Stimulated activated naive CD4-positive, alpha-beta T cell treated with Interleukin-2 at 50 U/mL for 16 hours (primary cell): ENCODE measurements at regions not wholly inside any gene's neighbourhood (a gene's known extent, or its start where the extent isn't known, plus 50 kb on each side); places are given as distances from the start of the nearest gene placed in this dataset.

Experiments
- DNase-seq: peaks from one replicate; lab custom pipeline; 2025; lab: John Stamatoyannopoulos, UW

GRCh38 chr1:166221316-166221715 is 54.5 kb upstream of the FAM78B start:
- no peak for DNase-seq

- no peak for DNase-seq
These were observed 67.1 kb upstream of the FAM78B start for GRCh38 chr1:166233750-166234366.

GRCh38 chr1:166235728-166236127 is 68.9 kb upstream of the FAM78B start:
- DNase-seq, result no peak

DNA sequence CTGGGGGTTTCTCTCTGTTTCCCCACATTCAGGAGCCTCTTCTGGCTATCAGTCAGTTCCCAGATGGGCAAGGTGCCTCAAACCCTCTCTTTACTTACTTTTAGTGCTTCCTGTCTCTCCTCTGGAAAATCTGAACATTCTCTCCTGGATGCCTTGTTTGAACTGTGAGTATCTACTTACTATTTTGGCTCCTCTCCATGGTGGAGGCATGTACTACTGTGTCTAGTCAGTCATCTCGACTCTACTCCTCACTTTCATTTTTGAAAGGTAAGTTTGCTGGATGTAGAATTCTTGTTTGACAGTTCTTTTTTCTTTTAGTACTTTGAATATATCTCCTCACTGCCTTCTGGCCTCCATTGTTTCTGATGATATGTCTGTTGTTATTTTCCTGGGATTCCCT is 70.9 kb upstream of the FAM78B start:
- no peak for DNase-seq

- no peak for DNase-seq
These were observed 86.4 kb upstream of the FAM78B start for GRCh38 chr1:166253076-166253779.

DNA sequence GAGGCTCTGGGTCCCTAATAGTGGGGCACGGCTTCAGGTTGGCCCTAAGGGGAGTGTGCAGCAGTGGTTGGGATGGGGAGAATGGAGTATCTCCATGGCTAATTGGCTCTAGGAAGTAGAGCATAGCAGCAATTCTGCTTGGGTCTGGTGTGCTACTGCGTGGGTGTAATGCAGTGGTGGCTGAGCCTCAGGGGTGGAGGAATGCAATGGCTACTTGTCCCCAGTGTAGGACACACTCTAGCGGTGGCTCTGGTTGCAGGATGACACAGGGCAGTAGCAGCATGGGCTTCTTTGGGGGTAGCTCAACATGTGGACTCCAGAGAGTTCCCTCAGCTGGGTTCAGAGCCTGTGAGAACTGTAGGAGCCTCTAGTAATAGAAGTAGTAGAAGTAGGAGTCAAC is 91.2 kb upstream of the FAM78B start:
- no peak for DNase-seq

- no peak for DNase-seq
These were observed 94.7 kb upstream of the FAM78B start for GRCh38 chr1:166261511-166261910.

DNA sequence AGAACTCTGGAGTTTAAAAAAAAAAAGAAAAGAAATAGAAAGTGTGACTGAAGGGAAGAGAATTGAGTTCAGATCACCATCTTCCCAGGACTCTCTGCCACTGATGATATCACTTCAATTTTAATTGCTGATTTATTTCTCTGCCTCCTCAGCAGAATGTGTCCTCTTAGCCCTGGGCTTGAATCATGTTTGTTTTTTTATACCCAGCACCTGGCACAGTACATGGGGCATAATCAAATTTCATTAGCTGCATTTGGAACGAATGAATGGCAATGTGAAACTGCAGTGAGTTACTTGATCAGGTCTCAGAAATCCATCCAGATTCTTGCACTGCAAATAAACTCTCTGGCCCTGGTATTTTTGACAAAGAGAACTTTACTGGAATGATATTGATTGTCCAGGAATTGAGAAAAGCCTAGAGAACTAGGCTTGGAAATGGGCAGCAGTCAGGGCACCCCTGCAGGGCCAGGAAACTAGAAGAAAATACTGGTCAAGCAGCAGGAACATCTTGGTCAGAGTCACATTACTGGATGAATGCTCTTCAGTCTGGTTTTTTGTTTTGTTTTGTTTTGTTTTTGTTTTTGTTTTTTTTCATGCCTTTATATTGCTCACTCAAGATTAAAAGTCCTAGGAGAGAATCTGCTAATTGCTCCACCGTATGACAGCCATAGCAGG is 103.8 kb upstream of the FAM78B start:
- DNase-seq, result no peak

GRCh38 chr1:166271151-166271538 is 104.3 kb upstream of the FAM78B start:
- no peak for DNase-seq

DNA sequence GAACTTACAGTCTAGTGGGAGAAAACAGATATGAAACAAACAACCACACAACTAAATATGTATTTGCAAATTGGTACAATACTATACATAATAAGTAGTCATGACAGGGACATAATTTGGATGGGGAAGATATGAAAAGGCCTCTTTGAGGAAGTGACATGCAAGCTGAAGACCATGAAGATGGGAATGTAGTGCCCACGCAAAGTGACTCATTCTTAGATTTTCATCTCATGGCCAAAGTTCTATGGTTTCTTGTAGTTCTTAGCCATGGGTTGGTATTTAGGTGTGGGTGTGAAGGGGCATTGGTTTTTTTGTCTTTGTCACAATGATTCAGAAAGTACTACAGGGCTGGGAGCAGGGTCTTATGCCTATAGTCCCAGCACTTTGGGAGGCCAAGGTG is 105.4 kb upstream of the FAM78B start:
- no peak for DNase-seq

DNA sequence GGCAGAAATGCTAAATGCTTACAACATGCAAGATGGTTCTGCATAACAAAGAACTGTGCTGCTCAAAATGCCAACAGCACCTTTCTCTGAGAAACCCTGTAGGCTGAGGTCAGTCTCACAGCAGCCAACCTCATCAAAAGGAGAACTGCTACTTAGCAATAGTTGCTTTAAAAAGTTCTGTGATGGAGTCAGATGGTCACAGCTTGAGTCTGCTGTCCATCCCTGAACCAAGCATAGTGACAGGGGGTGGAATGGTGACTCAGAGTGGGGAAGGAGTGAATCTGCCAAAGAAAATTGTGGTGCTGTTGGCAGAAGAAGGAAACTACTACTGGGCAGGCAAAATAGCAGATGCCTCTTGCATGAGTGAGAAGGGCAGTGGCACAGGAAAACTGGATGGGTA is 106.0 kb upstream of the FAM78B start:
- DNase-seq, result no peak

DNA sequence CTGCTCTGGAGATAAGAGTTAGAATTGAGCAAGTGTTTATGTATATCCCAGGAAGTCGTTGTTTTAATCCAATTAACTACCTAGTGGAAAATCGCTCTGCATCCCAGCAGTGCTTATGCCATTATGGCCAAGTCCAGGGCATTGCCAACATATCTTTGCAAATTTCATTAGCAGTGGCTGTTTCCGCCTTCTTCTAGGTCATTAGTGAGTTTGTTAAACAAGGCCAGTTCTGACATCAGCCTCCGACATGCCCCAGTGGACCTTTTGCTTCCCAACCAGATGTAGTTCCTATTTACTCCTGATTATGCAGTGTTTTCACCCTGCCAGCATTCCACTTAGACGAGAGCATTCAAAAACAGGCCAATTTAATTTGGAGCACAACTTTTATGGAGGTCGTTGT is 106.8 kb upstream of the FAM78B start:
- DNase-seq, result no peak

DNA sequence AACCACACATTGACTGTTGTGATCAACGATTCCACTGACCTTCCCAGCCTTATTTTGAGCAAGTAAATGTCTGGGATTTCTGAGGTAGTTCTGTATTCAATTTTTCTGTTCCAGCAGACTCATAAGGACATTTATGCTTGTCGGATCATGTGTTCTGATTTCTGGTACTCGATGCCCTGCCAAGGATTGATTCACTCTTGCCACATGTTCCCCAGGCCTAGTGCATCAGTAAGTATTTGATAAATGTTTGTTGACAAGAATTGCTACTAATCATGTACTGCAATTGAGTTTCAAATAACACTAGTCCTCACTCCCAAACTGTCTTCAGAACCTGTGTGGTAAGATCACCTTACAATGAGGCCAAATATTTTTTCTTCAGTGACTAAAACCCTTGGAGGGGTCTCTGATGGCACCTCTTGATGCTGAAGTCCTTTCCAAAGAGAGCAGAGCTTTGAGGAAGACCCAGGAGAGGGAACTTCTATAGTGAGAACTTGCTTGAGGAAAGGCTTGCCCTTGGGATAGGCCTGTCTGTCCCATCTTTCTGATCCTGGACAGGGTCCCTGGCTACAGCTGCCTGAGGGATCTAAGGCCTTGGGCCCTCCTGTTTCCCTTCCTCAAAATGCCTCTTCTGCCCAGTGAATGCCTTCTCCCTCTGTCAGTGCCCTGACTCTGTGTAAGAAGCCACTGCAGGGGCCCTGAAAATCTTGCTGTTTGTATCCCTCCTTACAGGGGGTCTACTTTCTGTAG is 115.8 kb upstream of the FAM78B start:
- DNase-seq, result no peak

DNA sequence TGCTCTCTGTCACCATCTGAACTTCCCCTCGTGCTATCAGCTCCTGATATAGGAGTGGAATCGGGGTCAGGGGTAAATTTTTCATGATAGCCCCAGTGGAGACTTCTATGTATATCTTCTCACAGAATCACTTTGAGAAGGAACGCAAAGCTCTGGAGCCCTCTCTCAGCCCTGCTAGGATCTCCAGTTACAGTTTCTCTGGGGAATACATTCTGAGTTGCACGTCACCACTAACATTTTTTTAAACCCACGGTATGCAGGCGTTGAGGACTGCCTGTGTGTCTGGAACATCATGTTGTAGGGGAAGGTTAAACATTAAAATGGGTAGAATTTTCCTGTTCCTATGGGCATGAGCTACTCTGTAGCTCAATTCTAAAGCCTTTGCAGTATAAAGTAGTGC is 116.4 kb upstream of the FAM78B start:
- DNase-seq, result no peak

DNA sequence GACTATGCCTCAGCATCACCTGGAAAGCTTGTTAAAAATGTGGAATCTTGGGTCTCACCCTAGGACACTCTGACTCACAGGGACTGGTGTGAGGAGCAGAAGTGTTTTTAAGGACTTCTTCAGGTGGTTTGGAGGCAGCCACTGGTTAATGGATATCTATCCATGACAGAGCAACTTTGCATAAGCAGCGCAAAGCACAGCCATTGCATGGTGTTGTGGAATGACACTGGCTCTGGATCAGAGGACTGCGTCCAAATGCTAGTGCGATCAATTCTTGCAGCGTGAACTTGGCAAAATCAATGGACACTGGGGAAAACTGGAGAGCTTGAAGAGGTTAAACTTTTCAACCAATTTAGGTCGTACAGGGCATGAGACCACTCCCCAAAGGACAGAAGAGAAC is 116.8 kb upstream of the FAM78B start:
- no peak for DNase-seq

- DNase-seq, result no peak
These were observed 122.7 kb upstream of the FAM78B start for GRCh38 chr1:166289309-166290050.

GRCh38 chr1:166295656-166296055 is 128.9 kb upstream of the FAM78B start:
- no peak for DNase-seq

- DNase-seq, result no peak
These were observed 131.2 kb upstream of the FAM78B start for GRCh38 chr1:166297993-166298392.

DNA sequence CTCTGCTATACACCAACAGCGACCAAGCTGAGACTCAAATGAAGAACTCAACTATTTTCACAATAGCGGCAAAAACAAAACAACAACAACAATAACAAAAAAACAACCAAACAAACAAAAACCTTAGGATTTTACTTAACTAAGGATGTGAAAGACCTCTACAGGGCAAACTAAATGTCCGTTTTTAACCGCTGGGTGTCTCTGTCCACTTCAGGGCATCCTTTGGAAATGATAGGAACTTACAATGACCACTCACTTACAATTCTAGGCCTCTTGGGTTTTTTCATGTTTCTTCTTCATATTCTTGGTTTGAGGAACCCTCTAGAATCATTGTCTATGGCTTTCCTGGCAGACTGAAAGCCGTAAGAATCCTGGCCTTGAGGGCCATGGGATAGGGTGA is 134.0 kb upstream of the FAM78B start:
- DNase-seq, result no peak

DNA sequence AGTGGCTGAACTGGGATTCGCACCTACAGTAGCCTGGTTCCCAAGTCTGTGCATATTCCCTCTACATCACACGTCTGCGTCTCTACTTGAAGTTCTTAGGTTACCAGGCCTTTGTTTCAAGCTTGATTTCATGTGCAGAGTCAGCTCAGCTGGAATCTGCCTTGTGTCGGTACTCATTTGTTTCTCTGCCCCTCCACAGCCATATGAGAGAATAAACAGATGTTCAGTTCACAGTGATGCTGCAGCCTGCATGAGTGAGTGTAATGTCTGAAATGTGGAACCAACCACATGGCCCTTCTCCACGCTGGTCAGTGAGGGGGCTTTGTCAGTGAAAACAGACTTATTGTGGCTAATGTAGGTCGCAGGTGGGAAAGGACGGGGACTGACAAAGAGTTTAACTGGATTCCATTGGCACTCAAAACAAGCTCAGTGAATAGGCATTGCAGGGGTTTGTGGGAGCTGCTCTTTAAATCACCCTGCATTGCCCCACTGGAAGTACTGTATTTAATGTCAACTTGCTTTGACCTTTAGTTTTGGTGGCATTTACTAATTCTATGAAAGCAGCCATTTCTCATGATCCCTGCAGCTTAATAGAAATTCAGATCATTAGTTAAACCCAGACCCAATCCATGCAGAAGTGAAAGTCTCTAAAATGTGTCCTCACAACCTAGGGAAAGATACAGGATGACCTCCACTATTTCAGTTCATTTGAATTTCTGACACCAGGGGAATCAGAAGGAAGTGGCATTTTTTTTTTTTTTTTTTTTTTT is 136.4 kb upstream of the FAM78B start:
- DNase-seq, result no peak

DNA sequence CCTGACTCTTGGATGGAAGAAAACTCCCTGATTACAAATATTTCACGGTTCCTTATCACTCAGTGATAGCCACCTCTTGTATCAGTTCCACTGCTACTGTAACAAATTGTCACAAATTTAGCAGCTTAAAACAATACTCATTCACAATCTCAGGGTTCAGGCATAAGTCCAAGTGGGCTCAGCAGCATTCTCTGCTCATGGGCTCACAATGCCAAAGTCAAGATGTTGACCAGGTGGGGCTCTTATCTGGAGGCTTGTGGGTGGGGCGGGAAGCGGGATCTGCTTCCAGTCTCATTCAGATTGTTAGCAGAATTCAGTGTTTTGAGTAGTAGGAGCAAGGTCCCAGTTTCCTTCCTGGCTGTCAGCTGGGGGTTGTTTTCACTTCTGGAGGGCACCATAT is 137.3 kb upstream of the FAM78B start:
- DNase-seq, result no peak
